Renal pelvis (tissue), 1 donor: ENCODE measurements at regions not wholly inside any gene's neighbourhood (a gene's known extent, or its start where the extent isn't known, plus 50 kb on each side); places are given as distances from the start of the nearest gene placed in this dataset.

Experiments used
- DNase-seq: peaks from one replicate; pipeline ENCODE4 v3.0.0-alpha.2; 2013

- DNase-seq, result no peak
These were observed 103.4 kb downstream of the HLX start for GRCh38 chr1:220982686-220983085.

- no peak for DNase-seq
These were observed 104.8 kb downstream of the HLX start for GRCh38 chr1:220983877-220984635.

GRCh38 chr1:220990427-220991339 is 111.4 kb downstream of the HLX start:
- peak; percentile 19 for DNase-seq

GRCh38 chr1:220991506-220991905 is 112.3 kb downstream of the HLX start:
- DNase-seq, result no peak

DNA sequence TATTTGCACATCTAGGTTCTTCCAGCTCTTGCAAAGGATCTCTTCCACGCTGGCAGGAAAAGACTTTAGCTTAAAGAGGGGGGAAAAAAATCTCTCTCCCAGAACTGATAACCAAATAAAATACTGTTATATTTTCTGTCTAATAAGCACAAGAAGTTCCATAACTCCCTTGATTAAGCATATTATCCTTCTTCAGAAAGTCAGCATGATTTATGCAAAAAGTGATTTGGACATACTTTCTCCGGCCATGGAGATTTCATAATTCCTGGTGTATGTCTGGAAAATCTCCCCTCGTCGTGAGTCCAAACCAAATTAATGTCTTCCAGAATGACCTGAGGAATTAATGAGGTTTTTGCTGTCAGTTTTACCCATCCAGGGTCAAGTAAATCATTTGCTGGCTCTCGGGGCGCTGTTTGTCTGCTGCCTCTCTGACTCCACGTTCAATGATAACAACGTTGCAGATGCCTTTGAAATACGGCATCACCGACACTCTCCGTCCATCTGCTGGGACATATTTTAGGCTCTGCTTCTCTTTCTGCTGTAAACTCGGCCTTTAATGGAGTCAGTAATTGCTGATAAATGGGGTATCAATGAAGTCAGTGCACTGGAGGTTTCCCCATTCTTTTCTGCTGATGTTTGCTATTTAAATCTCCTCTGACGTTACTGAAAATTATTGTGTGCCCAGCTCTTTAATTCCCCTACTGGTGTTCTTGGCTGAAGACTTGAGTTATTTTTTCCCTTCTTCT is 112.9 kb downstream of the HLX start:
- DNase-seq, result no peak

GRCh38 chr1:220992705-220993052 is 113.4 kb downstream of the HLX start:
- no peak for DNase-seq

- no peak for DNase-seq
These were observed 115.4 kb downstream of the HLX start for GRCh38 chr1:220994671-220995070.

- no peak for DNase-seq
These were observed 118.5 kb downstream of the HLX start for GRCh38 chr1:220997791-220998190.

- no peak for DNase-seq
These were observed 120.9 kb downstream of the HLX start for GRCh38 chr1:220999872-221000863.

- no peak for DNase-seq
These were observed 121.9 kb downstream of the HLX start for GRCh38 chr1:221001167-221001566.

- no peak for DNase-seq
These were observed 123.4 kb downstream of the HLX start for GRCh38 chr1:221002601-221003000.

GRCh38 chr1:221011145-221011544 is 131.9 kb downstream of the HLX start:
- no peak for DNase-seq

- DNase-seq, result no peak
These were observed 132.9 kb downstream of the HLX start for GRCh38 chr1:221012120-221012519.

DNA sequence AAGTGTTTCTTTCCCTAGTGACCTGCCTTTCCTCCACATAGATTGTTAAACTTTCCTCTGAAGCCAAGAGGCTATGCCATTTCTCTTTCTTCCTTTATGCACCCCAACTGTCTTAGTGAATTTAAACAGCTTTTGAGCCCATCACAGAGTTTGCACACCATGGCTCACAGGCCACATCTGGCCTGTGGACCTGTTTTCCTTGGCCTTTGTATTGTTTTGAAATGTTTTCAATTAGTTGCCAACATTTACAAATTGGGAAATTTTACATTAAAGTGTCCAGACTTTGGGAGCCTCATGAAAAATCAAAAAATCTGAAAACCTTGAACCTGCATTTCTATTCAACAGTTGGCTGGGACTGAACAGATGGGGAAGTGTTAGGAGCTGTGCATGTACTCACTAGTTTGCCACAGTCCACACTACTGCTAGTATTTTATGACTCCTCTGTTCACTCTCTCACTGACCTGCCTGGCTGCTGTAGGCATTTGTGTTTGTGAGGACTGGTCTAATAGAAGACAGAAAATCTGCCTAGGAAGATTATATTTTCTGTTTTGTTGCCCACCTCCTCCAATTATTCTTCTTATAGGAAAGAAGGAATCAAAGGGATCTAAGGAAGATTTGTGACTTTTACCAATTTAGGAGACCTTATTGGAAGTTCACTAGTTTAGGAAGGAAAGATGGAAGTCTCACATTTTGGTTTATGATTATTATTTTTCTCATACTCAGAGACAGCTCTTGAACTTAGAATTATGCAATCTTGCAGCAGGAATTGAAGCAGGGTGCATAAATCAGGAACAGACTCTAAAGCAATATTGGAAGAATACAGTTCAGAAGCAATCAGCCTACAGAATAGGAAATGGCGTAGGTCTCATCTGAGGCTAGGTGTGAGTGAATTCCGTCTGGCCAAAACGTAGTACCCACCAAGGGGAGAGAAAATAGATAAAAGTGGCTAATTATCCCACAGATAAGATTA is 134.7 kb downstream of the HLX start:
- DNase-seq, result no peak

DNA sequence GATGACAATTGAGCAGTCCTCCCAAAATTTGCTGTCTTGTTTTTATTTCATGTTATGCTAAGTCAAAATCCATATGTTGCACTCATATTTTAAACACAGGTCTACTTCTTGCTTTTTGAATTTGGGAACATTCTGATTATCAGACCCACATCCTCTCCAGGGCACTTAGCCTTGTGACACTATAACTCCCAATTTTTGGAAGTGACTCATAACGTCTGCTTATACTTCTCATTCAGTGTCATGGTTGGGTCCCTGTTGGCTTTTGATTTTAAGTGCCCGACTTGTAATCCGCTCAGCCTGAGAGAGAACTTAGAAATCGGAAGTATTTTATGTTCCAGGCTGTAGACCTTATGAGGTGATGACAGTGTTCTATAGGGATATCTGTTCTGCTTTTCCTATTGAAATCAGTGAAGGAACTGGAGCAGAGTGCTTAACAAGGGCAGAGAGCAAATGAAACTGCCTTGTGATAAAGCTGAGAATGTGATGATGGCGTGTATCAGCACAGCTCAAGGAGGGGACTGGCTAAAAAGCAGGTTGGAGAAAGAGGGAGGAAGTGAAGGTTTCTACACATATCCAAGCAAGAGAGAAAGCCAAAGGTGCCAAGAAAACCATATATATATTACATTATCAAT is 136.0 kb downstream of the HLX start:
- DNase-seq, result no peak

DNA sequence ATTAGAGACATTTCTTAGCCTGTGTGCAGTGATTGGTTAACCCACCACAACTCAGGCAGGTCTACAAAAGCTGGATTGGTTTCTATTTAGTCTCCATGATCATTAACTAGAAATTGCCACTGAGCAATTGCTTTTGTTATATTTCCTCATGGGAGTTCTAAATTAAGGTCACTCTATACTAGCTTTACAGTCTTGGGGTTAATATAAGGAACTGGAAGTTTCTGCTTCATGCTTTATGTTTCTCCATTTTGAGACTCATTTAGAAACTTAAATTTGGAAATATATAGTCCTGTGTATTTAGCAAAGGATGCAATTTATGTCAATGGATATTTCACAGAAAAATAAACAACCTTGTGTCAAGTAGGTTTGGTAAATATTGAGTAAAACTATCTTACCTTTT is 137.5 kb downstream of the HLX start:
- DNase-seq, result no peak

- no peak for DNase-seq
These were observed 139.2 kb downstream of the HLX start for GRCh38 chr1:221018414-221018813.

- DNase-seq, result no peak
These were observed 143.1 kb downstream of the HLX start for GRCh38 chr1:221022331-221022730.

DNA sequence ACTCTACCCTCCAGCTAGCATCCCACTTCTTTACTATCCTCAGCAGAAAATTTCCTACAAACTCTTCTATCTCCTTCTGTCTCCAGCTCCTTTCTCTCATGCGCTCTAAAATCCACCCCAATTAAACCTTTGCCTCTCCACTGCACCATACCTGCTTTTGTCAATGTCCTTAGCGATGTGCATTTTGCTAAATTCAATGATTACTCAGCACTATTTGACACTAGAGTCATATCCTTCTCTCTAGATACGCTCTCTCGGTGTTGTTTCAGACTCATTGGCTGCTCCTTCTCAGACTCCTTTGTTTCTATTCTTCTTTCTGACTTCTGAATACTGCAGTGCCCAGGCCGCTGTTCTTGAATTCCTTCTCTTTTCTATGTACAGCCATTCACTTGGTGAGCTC is 144.2 kb downstream of the HLX start:
- no peak for DNase-seq

GRCh38 chr1:221025501-221025900 is 146.3 kb downstream of the HLX start:
- DNase-seq, result no peak
